H1 (cell line): ENCODE measurements at regions not wholly inside any gene's neighbourhood (a gene's known extent, or its start where the extent isn't known, plus 50 kb on each side); places are given as distances from the start of the nearest gene placed in this dataset.

Experiments
- EP300 ChIP-seq, 2 experiments: IDR thresholded peaks; 1 replicate in 1 of 2; 2 replicates in 1 of 2; pipeline ENCODE4 v1.6.1; 2011 to 2012; ENCODE audit warnings: low read depth in 2 of 2, low read length in 2 of 2, mild to moderate bottlenecking in 2 of 2, borderline replicate concordance in 1 of 2, inconsistent platforms in 1 of 2, moderate library complexity in 1 of 2
- POLR2A ChIP-seq, 2 experiments: IDR thresholded peaks; 1 replicate in 1 of 2; 2 replicates in 1 of 2; pipeline ENCODE4 v1.6.1; 2011; ENCODE audit warnings: low read depth in 2 of 2, low read length in 2 of 2, mild to moderate bottlenecking in 2 of 2; ENCODE audit errors: control extremely low read depth in 1 of 2
- USF2 ChIP-seq: IDR thresholded peaks from 2 replicates; pipeline ENCODE4 v1.6.1; 2011; ENCODE audit warnings: low read length, improper control_type of control experiment
- TF ChIP-seq, protein P1 (sequence below), 3 experiments: IDR thresholded peaks; 1 replicate in 2 of 3; 2 replicates in 1 of 3; pipeline versions ENCODE4 v1.5.1 to v1.6.1; 2011; ENCODE audit warnings: low read length in 3 of 3, mild to moderate bottlenecking in 3 of 3, inconsistent platforms in 2 of 3, low read depth in 1 of 3, moderate library complexity in 1 of 3; ENCODE audit not compliant: insufficient read depth in 1 of 3; ENCODE audit errors: control extremely low read depth in 1 of 3

- no peak for TF ChIP-seq USF2
- no peak for TF ChIP-seq POLR2A (IDR thresholded peaks at IDR 0.05; ENCODE audit: control extremely low read depth in 1 of 2, low read depth in 2 of 2, low read length in 2 of 2)
- no peak for TF ChIP-seq EP300 (IDR thresholded peaks at IDR 0.05; ENCODE audit: borderline replicate concordance in 1 of 2, low read depth in 2 of 2, low read length in 2 of 2)
- TF ChIP-seq, protein P1, sequence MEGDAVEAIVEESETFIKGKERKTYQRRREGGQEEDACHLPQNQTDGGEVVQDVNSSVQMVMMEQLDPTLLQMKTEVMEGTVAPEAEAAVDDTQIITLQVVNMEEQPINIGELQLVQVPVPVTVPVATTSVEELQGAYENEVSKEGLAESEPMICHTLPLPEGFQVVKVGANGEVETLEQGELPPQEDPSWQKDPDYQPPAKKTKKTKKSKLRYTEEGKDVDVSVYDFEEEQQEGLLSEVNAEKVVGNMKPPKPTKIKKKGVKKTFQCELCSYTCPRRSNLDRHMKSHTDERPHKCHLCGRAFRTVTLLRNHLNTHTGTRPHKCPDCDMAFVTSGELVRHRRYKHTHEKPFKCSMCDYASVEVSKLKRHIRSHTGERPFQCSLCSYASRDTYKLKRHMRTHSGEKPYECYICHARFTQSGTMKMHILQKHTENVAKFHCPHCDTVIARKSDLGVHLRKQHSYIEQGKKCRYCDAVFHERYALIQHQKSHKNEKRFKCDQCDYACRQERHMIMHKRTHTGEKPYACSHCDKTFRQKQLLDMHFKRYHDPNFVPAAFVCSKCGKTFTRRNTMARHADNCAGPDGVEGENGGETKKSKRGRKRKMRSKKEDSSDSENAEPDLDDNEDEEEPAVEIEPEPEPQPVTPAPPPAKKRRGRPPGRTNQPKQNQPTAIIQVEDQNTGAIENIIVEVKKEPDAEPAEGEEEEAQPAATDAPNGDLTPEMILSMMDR (IDR thresholded peaks at IDR 0.05; ENCODE audit: control extremely low read depth in 1 of 3, insufficient read depth in 1 of 3, low read depth in 1 of 3, low read length in 3 of 3): no peak
Measured at GRCh38 chr6:164166996-164167395, 752.5 kb downstream of the QKI start.
